ENCODE measurements at regions not wholly inside any gene's neighbourhood (a gene's known extent, or its start where the extent isn't known, plus 50 kb on each side); places are given as distances from the start of the nearest gene placed in this dataset.

- DNase-seq (ENCODE audit: extremely low spot score in 2 of 2): no peak
- Histone ChIP-seq H3K9me3 (no peaks in the 10 kb centered on the region), H3K4me1 (peaks cover 22% of the 10 kb centered on the region), H3K36me3 (no peaks in the 10 kb centered on the region), H3K4me3 (no peak overlapping the region), H3K27ac (no peak overlapping the region), H3K27me3 (no peaks in the 10 kb centered on the region)
- intact Hi-C loops (cut with DNase I): no loop called here
- no peak for TF ChIP-seq POLR2A (IDR thresholded peaks at IDR 0.05)
- TF ChIP-seq POLR2AphosphoS5 (IDR thresholded peaks at IDR 0.05; ENCODE audit: insufficient read depth in 1 of 2, low read depth in 1 of 2): no peak
Observed at GRCh38 chr2:20138696-20139095, 86.2 kb downstream of the SDC1 start.

- peaks cover 22% of the 10 kb centered on the region for H3K4me1 ChIP-seq
- no peak overlapping the region for H3K27ac ChIP-seq
- DNase-seq (ENCODE audit: extremely low spot score in 2 of 2): no peak
- intact Hi-C loops (cut with DNase I): no loop called here
- H3K9me3 ChIP-seq: no peaks in the 10 kb centered on the region
- no peaks in the 10 kb centered on the region for H3K36me3 ChIP-seq
- no peaks in the 10 kb centered on the region for H3K27me3 ChIP-seq
- no peak for TF ChIP-seq POLR2A (IDR thresholded peaks at IDR 0.05)
- no peak for TF ChIP-seq CTCF (IDR thresholded peaks at IDR 0.05)
- TF ChIP-seq POLR2AphosphoS5 (IDR thresholded peaks at IDR 0.05; ENCODE audit: insufficient read depth in 1 of 2, low read depth in 1 of 2): no peak
- no peak overlapping the region for H3K4me3 ChIP-seq
Observed at GRCh38 chr2:20137884-20138283, 86.5 kb upstream of the LAPTM4A start.

DNA sequence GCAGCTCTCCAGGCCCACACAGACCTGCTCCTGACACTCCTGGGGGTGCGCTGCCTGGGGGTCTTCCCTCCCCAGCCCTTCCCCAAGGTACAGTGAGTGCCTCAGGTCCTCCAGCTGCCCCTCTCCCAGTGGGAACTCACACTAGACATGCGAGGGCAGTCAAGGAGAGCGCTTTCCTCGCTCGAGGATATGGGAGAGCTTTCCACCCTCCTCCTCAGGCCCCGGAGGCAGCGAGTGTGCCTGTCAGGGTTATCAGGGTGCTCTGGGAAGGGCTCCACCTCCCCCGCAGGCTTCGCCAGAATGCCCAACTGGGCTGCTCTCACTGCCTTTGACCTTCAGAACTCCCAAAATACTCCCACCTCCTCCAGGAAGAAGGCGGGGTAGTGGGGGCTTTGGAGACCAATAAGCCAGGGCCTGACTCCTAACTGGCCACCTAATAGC lies 85.7 kb upstream of the LAPTM4A start:
- no peaks in the 10 kb centered on the region for H3K36me3 ChIP-seq
- H3K4me3 ChIP-seq: no peak overlapping the region
- DNase-seq (ENCODE audit: extremely low spot score in 2 of 2): no peak
- TF ChIP-seq CTCF (IDR thresholded peaks at IDR 0.05) (no peak), POLR2AphosphoS5 (IDR thresholded peaks at IDR 0.05; ENCODE audit: insufficient read depth in 1 of 2, low read depth in 1 of 2) (no peak), POLR2A (IDR thresholded peaks at IDR 0.05) (no peak)
- intact Hi-C loops (cut with DNase I): no loop called here
- peaks cover 18% of the 10 kb centered on the region for H3K4me1 ChIP-seq
- no peaks in the 10 kb centered on the region for H3K27me3 ChIP-seq
- no peak overlapping the region for H3K27ac ChIP-seq
- no peaks in the 10 kb centered on the region for H3K9me3 ChIP-seq

DNA sequence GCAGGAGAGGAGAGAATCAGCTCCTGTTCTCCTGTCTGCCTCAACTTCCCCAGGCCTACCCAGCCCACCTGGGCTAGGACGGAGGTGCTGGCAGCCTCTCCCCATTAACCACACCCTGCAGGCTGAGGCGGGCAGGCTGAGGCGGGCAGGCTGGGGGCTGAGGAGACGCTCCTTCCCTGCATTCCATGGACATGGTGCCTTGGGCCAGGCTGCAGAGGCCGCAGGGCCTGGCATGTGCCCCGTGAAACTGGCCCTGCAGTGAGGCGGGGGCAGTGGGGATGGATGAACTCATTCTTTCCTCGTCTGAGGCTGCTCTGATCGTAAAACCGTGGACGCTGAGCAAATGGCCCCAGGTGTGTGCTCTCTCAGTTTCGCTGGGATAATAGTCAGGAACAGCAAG lies 84.7 kb upstream of the LAPTM4A start:
- intact Hi-C loops (cut with DNase I): no loop called here

GRCh38 chr2:20135631-20136050 lies 84.2 kb upstream of the LAPTM4A start:
- Histone ChIP-seq H3K9me3 (no peaks in the 10 kb centered on the region), H3K4me1 (peaks cover 6% of the 10 kb centered on the region), H3K36me3 (no peaks in the 10 kb centered on the region), H3K27me3 (no peaks in the 10 kb centered on the region), H3K27ac (peak overlapping the region; percentile 15), H3K4me3 (no peak overlapping the region)
- intact Hi-C loops (cut with DNase I): no loop called here
- no peak for DNase-seq (ENCODE audit: extremely low spot score in 2 of 2)
- TF ChIP-seq POLR2AphosphoS5 (IDR thresholded peaks at IDR 0.05; ENCODE audit: insufficient read depth in 1 of 2, low read depth in 1 of 2) (no peak), CTCF (IDR thresholded peaks at IDR 0.05) (peak in 2 of 3 experiments; percentile 28 to 76)

More for the DNA sequence above, 84.7 kb upstream of the LAPTM4A start:
- Histone ChIP-seq H3K27ac (peak overlapping the region; percentile 15), H3K9me3 (no peaks in the 10 kb centered on the region), H3K4me1 (peaks cover 9% of the 10 kb centered on the region), H3K27me3 (no peaks in the 10 kb centered on the region), H3K4me3 (no peak overlapping the region), H3K36me3 (no peaks in the 10 kb centered on the region)
- no peak for DNase-seq (ENCODE audit: extremely low spot score in 2 of 2)
- no peak for TF ChIP-seq POLR2A (IDR thresholded peaks at IDR 0.05)
- TF ChIP-seq CTCF (IDR thresholded peaks at IDR 0.05): no peak
- no peak for TF ChIP-seq POLR2AphosphoS5 (IDR thresholded peaks at IDR 0.05; ENCODE audit: insufficient read depth in 1 of 2, low read depth in 1 of 2)

Data from vagina (tissue), 2 donors.